ENCODE measurements at regions not wholly inside any gene's neighbourhood (a gene's known extent, or its start where the extent isn't known, plus 50 kb on each side); places are given as distances from the start of the nearest gene placed in this dataset.

DNA sequence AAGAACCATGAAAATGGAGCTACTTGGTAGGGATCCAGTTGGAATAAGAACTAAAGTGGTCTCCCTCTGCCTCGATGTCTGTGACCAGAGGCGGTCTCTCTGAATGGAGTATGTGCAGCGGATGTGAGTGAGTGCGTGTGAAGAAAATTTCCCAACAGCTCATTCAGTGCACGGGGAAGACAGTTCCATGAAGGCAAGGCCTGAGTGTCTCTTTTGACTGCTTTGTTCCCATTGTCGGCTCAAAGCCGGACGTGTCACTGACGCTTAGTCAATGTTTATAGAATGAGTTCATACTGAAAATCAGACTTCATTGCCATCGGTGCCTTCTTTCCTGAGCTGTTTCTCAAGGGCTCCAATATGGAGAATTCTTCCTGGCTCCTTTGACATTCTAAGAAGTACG, 55.3 kb upstream of the GRB10 start:
- no peak for TF ChIP-seq CTCF (IDR thresholded peaks at IDR 0.05; ENCODE audit: borderline replicate concordance, extremely low read depth, low read length, poor library complexity, severe bottlenecking)
- TF ChIP-seq EZH2 (IDR thresholded peaks at IDR 0.05; ENCODE audit: borderline replicate concordance, low read depth, low read length, severe bottlenecking) = no peak
